NCI-H524 (cell line): ENCODE measurements at regions not wholly inside any gene's neighbourhood (a gene's known extent, or its start where the extent isn't known, plus 50 kb on each side); places are given as distances from the start of the nearest gene placed in this dataset.
"Not testable (repeated sequence)": the region's sequence is repeated elsewhere in the genome, so short reads cannot be mapped to it uniquely, and the experiment has no call there.

ENCODE experiments used
- DNase-seq, 2 experiments: peaks; one replicate each; lab custom pipeline; 2025; lab: John Stamatoyannopoulos, UW

DNA sequence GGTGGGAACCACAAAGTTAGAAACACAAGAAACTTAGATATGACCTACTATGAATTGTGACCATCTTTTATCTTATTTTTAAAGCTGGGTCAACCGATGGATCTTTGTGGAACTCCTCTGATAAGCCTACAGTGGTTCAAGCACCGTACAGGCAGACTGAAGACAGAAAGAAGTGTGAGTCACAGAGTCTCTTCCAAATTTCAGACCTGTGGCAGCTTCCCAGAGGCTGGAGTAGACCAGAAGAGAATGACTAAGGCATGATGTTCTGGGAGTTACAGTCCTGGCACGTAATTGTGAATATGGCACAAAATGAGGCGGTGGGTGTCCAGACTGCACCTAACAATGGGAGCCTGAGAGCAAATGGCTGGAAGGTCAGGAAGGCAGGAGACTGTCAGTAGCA lies 70.0 kb downstream of the LMO4 start:
- no peak for DNase-seq

DNA sequence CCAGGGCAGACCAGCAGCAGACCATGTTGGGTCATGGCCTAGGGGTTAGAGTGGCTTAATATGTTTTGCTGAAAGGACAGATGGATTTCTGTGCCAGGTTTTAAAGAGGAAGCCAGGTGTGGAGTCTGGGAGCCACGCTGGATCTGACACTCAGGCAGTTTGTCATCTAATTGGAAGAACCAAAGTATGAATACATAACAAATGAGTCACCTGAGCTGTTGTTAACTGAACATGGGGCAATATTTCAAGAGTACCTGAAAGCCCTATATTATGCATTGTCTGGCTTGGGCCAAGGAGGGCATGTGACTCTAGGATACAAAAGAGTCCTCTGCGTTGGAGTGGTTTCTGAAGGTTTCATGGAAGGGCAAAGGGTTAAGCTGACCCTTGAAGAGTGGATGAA lies 70.6 kb downstream of the LMO4 start:
- no peak for DNase-seq

- DNase-seq, result no peak
Observed at GRCh38 chr1:87399701-87400100, 71.0 kb downstream of the LMO4 start.

- no peak for DNase-seq
Observed at GRCh38 chr1:87400813-87401212, 72.1 kb downstream of the LMO4 start.

GRCh38 chr1:87402241-87403002 lies 73.7 kb downstream of the LMO4 start:
- no peak for DNase-seq

DNA sequence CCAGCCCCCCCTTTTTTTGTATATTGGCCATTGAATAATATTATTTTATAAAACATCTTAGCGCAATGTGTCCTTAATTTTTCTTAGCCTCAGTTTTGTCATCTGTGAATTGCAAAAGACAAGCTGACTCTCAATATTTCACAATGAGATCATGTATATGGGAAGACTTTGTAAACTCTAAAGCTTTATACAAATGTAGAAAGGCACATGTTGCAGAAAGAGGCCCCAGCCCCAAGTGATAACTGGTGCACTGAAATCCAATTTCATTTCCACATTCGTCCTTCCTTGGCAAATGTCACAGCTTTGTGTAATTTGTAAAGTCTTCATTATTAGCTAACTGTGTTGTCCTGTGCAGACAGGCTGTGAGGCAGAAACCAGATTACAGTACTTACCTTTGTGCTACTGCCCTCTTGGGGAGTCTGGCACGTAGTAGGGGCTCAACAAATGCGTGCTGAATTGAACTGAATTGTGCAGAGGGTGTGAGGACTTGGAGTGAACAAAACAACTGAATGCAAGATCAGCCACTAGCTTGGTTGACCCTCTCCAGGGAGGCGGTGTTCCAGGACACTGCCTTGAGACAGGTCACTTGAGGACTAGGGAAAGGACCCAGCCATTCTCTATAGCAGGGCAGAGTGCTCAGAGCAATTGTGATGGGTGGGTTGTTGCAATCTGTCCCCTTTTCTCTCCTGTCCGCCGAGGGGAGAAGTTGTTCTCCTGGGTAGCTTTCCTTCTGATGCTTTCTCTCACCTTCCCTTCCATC lies 74.6 kb downstream of the LMO4 start:
- no peak for DNase-seq

- DNase-seq, result no peak
Observed at GRCh38 chr1:87404296-87404695, 75.6 kb downstream of the LMO4 start.

DNA sequence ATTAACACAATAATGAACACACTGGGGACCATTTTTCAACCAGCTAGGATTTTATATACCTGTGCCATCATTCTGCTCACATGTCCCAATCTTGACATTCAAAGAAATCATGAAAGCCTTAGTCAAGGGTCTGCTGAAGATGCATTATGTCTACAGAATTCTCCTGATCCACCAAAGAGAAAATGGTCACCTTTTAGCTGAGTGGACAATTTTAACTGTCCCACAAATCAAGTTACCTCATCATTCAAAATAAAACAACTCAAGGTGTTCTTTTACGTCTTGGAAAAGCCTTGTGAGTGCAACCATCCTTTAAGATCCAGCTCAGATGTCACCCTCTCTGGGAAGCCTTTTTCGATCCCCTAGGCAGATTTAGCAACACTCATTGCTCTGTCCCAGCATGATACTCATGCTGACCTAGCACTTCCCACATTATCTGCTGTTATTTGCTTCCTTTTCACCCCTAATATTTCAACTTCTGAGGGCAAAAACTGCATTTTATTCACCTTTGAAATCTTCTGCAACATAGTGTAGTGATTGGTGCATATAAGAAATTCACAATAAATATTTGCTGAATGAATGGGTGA lies 80.1 kb downstream of the LMO4 start:
- DNase-seq, result no peak

DNA sequence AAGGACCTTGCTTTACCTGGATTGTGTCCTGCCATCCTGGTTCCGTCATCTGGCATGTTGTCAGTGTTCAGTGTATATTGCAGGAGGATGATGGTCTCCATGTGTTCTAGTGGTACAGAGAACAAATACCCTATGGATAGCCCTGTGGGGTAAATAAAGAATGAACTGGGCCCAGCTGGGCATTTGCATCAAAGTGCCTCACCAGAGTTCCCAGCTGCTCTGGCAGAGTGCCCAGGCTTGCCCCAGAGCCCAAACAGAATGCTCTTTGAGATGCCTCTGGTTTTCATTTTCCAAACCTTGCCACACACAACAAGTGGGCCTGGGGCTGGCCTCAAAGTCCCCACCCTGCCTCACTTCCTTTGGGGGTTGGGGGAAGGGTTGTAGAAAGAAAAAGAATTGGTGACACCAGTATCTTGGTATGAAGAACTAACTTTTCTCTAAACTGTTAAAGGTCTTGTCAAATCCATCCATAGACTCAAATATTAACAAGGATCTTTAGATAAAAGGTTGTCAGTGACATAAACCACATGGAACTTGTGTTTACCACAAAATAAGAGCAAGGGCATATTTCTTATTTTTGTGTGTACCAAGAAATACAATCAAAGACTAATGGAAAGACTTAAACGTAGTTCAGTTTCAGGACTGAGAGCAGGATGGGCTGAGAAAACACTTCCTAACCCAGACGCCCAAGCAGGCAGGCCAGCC lies 82.2 kb downstream of the LMO4 start:
- peak; percentile 2 to 26 for DNase-seq

GRCh38 chr1:87413846-87414245 lies 85.2 kb downstream of the LMO4 start:
- not testable (repeated sequence) for DNase-seq

DNA sequence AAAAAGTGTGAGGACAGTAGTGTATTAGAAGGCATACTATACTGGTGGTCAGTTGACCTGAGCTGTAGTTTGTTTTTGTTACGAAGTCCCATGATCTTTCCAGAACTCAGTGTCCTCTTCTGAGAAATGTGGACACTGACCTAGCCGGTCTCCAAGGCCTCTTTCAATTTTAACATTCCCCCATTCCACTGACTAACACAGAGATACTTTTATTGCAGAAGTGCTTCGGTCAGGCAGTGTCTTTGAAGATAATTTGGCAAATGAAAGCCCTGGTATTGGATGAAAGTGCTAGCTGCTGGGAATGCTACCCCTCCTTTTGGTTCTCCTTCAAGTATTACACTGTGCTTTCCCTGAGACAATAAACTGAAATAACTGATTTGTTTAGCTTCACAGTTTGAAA lies 89.4 kb downstream of the LMO4 start:
- DNase-seq, result no peak

GRCh38 chr1:87421809-87422208 lies 93.1 kb downstream of the LMO4 start:
- DNase-seq, result no peak

- no peak for DNase-seq
Observed at GRCh38 chr1:87424541-87424940, 95.9 kb downstream of the LMO4 start.

DNA sequence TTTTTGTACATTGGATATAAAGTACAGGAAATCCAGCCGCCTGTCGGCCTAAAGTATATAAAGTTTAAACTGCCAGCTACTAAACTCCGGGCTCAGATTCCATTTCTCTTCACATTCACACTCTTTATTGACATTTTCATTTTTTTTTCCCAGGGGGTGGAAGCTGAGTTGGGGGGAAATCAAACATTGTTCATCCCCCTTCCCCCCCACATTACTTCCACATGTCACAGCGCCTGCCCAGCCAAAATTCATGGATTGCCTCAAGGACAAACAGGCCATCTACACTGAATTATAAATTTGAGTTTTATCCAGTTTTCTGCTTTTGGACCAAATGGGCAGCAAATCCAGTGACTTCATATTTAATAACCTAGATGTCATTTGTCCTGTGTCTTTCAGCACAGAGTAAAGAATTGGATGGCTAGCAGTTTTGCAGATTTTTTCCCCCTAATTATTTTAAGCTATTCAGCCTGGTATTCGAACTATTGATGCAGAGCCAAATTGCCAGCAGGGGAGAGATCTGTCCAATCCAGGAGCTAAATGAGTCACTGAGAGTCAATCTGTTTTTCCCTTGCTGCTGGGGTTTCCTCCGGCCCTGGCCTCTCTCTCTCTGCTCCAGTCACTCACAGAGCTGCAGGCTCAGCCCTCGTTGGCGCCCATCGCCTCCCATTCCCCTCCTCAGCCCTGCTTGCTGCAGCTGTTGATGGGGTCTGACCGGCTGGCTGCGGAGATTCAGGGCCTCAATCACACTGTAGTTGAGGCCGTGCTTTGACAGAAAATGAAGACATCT lies 98.0 kb downstream of the LMO4 start:
- no peak for DNase-seq

GRCh38 chr1:87428367-87428766 lies 99.7 kb downstream of the LMO4 start:
- DNase-seq, result no peak

DNA sequence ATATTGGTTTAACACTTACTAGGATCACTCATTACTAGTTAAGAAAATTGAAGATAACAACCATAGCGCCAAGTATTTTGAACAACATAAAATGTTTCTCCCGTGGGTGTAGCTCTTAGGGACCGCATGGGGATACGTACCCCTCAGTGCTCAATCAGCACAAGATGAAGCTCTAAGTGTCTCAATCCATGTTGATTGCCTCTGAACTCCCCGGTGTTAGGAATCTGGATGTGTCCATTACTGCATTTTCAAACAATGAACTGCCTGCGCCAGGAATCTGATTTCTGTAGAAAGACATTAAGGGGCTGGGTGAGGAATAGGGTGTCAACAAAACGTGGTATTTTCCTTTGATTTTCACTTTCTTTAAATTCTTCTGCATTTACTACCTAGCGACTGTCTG lies 100.2 kb downstream of the LMO4 start:
- DNase-seq, result no peak

DNA sequence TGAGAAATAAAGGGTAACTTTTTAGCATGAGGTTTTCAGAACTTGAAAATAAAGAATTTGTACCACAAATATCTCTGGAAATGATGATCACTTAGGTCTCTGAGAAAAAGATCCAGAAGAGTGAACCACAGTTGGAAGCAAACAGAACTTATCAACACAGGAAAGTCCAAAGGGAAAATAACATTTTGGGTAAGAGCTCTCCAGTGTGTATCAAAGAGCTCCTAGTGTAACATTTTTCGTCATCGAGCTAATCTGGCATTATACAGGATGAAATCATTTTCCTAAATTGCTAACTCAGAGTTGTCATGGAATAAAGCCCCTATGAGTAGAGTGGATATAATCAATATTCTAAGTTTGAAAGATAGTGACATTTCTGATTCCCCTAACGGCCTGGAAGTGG lies 104.0 kb downstream of the LMO4 start:
- no peak for DNase-seq

DNA sequence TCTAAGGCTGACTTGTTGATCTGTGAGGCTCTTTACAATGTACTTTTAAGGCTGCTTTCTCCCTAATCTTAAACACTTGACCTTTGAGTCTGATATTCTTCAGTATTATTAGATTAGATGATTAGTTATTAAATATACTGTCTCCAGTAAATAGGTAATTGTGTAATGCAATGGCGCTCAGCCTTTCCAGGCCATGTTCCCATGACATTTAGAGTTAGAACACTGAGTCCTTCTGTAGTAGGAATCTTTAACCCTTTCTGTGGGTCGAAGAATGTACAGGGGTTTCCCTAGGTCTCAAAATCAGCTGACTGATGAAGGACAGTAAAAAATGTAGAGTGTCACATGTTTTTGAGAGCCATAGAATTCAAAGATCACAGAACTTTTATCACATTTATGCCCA lies 104.4 kb downstream of the LMO4 start:
- DNase-seq, result not testable (repeated sequence)

DNA sequence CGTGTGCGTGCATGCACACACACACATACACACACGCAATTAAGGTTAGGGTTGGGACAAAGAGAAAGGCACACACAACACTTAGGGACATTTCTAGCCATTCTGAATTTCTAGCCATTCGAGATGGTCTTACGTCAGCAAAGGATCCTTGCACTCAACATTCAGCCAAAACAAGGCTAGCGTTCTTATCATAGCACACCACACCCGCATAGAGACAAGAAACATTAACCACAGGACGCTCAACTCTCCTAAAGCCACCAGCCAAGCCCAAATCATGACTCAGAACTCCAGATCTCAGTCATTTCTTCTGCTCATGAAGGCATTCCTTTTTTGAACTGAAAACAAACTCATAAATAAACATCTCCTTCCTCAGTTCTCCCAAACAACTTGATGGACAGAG lies 106.8 kb downstream of the LMO4 start:
- DNase-seq, result no peak

DNA sequence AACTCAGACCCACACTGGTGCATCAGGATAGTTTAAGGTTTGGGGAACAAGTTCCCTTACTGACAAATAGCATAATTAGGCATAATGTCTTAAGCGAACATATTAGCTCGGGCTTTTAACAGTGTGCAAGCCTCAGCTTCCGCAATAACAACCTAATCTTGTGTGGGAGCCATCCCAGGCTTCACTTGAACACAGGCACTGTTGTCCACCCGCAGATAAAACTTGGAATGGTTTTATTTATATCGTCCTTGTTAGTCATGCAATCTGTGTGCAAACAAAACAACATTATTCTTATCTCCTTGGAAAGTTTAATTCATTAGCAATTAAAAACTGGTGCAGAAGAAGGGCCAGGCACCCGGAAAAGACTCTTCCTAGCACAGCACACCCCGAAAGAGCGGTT lies 107.4 kb downstream of the LMO4 start:
- DNase-seq, result not testable (repeated sequence)

GRCh38 chr1:87436534-87436933 lies 107.9 kb downstream of the LMO4 start:
- no peak for DNase-seq
